Upper lobe of right lung (tissue), 1 donor: ENCODE measurements at regions not wholly inside any gene's neighbourhood (a gene's known extent, or its start where the extent isn't known, plus 50 kb on each side); places are given as distances from the start of the nearest gene placed in this dataset.

Experiments used
- ATAC-seq: fragments of 200-7000 bp; cut with Tn5 transposase; one replicate; pipeline ENCODE4 v1.9.1; 2020; ENCODE audit warnings: mild to moderate bottlenecking, moderate library complexity
- DNase-seq: peaks from one replicate; pipeline ENCODE4 v3.0.0-alpha.2; 2020
- H3K27ac ChIP-seq: fragments of 200-600 bp; one replicate; pipeline ENCODE4 v1.8.0; 2022
- H3K27me3 ChIP-seq: fragments of 200-600 bp; one replicate; pipeline ENCODE4 v1.8.0; 2022; ENCODE audit warnings: mild to moderate bottlenecking
- H3K36me3 ChIP-seq: fragments of 200-600 bp; one replicate; pipeline ENCODE4 v1.8.0; 2022
- H3K4me1 ChIP-seq: fragments of 200-600 bp; one replicate; pipeline ENCODE4 v1.8.0; 2022
- H3K4me3 ChIP-seq: fragments of 200-600 bp; one replicate; pipeline ENCODE4 v1.8.0; 2022; ENCODE audit warnings: mild to moderate bottlenecking
- H3K9me3 ChIP-seq: fragments of 200-600 bp; one replicate; pipeline ENCODE4 v1.8.0; 2022
- CTCF ChIP-seq: fragments of 200-600 bp; IDR thresholded peaks from one replicate; pipeline ENCODE4 v1.8.0; 2022; ENCODE audit warnings: antibody characterized with exemption
- intact Hi-C: fragments of 100-400 bp; cut with DNase I; formaldehyde crosslinking; loops from one replicate; pipeline ENCODE4 v1.11.0; 2022
- donor health status: DM: no; HTN: yes; CAD: no; lungs with severe emphysema.

DNA sequence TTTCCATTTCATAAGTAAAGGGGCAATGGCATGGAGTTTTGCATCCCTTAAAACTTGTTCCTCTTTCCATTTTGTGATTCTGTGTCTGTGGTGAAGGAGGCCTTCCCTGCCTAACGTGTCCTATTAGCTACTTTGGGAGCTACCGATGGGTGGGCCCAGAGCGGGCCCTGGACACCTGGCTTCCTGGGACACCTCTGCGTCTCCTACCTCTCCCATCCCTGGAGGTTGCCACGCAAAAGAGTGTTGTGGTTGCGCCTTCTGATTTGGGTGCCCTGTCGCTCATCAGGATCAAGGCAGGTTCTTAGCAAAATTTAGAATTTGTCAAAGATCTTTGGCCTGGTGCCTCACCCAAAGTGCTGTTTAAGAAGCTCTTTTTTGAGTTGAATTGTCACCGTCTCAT, 116.4 kb upstream of the CACNA1E start:
- Histone ChIP-seq H3K27ac (no peak overlapping the region), H3K36me3 (no peaks in the 10 kb centered on the region), H3K4me3 (no peak overlapping the region), H3K4me1 (no peaks in the 10 kb centered on the region), H3K9me3 (peaks cover 4% of the 10 kb centered on the region), H3K27me3 (no peaks in the 10 kb centered on the region)
- ATAC-seq (no peak), DNase-seq (no peak)
- intact Hi-C loops = no loop called here
- TF ChIP-seq CTCF = no peak

DNA sequence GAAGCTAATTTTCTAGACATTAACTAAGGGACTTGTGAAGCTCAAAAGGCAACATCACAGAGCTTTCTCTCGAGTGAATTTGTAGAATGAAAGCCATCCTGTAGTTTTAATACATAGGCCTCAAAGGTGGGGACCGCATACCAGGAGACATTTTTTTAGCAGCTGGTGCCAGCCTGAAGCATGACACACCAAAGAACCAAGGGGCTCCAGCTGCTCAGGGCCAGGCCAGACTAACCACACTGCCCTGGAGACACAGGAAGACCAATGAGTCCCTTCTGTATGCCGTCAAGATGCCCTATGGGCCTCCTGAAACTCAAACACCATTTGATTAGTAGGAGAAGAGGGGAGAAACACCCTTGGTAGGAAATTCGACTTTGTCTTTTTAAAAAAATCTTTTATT, 113.9 kb upstream of the CACNA1E start:
- H3K36me3 ChIP-seq = no peaks in the 10 kb centered on the region
- H3K4me1 ChIP-seq = no peaks in the 10 kb centered on the region
- H3K27me3 ChIP-seq = no peaks in the 10 kb centered on the region
- TF ChIP-seq CTCF = no peak
- DNase-seq = no peak
- intact Hi-C loops = no loop called here
- no peak for ATAC-seq
- H3K4me3 ChIP-seq = no peak overlapping the region
- H3K27ac ChIP-seq = no peak overlapping the region
- H3K9me3 ChIP-seq = peaks cover 4% of the 10 kb centered on the region

DNA sequence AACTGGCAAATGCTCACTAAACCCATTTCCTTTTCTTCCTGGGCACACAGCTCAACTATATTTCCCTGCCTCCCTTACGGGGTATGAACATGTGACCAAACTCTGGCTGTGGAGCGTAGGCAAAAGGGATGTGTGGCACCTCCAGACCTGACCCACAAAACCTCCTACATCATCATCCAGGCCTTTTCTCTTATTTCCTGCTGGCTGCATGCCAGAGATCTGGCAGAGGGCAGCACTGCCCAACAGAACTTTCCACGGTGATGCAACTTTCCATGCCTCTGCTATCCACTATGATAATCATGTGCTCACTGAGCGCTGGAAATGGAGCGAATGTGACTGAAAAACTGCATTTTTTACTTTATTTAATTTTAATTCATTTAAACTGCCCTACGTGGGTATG, 99.6 kb upstream of the CACNA1E start:
- H3K4me3 ChIP-seq = no peak overlapping the region
- ATAC-seq (no peak), DNase-seq (no peak)
- no peaks in the 10 kb centered on the region for H3K27me3 ChIP-seq
- no peak for TF ChIP-seq CTCF
- no peaks in the 10 kb centered on the region for H3K36me3 ChIP-seq
- H3K4me1 ChIP-seq = no peaks in the 10 kb centered on the region
- no peaks in the 10 kb centered on the region for H3K9me3 ChIP-seq
- intact Hi-C loops = no loop called here
- H3K27ac ChIP-seq = no peak overlapping the region

DNA sequence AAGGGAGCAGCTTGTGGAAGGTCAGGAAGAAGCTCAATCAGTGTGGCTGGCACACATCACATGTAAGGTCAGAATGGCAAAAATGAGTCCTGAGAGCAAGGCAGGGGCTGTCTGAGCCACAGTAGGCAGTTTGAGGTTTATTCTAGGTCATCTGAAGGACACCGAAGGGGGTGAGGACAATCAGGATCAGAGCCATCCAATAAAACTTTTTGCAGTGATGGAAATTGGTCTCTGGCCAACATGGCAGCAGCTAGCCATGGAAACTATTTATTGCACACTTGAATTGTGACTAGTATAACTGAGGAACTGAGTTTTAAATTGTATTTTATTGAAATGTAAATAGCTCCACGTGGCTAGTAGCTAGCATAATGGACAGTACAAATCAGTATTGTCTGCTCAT, 97.0 kb upstream of the CACNA1E start:
- Histone ChIP-seq H3K4me1 (no peaks in the 10 kb centered on the region), H3K4me3 (no peak overlapping the region), H3K9me3 (no peaks in the 10 kb centered on the region), H3K27me3 (no peaks in the 10 kb centered on the region), H3K36me3 (no peaks in the 10 kb centered on the region), H3K27ac (no peak overlapping the region)
- intact Hi-C loops = no loop called here
- TF ChIP-seq CTCF = no peak
- ATAC-seq (no peak), DNase-seq (no peak)

DNA sequence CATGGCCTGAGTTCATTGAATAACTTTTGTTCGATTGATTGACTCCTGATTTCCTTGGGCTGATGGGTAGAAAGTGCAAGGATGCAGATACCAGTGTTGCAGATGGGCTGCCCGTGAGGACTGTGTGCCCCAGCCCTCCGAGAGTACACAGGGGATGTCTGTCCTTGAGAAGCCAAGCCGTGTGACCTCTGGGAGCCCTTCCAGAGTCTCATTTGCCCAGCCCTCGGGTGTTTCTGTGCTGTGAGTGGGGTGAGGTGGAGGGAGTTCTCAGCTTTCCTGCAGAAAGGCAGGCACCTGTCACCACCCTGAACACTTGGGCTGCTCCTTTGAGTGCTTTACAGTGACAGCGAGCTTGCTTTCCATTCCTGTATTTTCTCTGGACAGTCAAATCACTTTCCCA, 96.4 kb upstream of the CACNA1E start:
- Histone ChIP-seq H3K36me3 (no peaks in the 10 kb centered on the region), H3K27ac (no peak overlapping the region), H3K27me3 (no peaks in the 10 kb centered on the region), H3K4me3 (no peak overlapping the region), H3K4me1 (no peaks in the 10 kb centered on the region), H3K9me3 (no peaks in the 10 kb centered on the region)
- intact Hi-C loops = no loop called here
- no peak for TF ChIP-seq CTCF
- no peak for ATAC-seq
- no peak for DNase-seq

GRCh38 chr1:181387702-181388101, 95.6 kb upstream of the CACNA1E start:
- intact Hi-C loops = no loop called here
- Histone ChIP-seq H3K27me3 (no peaks in the 10 kb centered on the region), H3K4me1 (no peaks in the 10 kb centered on the region), H3K4me3 (no peak overlapping the region), H3K9me3 (no peaks in the 10 kb centered on the region), H3K36me3 (no peaks in the 10 kb centered on the region), H3K27ac (no peak overlapping the region)
- TF ChIP-seq CTCF = no peak
- ATAC-seq (no peak), DNase-seq (no peak)
